GM12864 (cell line): ENCODE measurements at regions not wholly inside any gene's neighbourhood (a gene's known extent, or its start where the extent isn't known, plus 50 kb on each side); places are given as distances from the start of the nearest gene placed in this dataset.

ENCODE experiments used
- DNase-seq: peaks from one replicate; pipeline ENCODE4 v3.0.0-alpha.2; 2011; ENCODE audit warnings: low read depth
- H3K4me3 ChIP-seq: 2 replicates; pipeline ENCODE4 v1.5.1; 2011; ENCODE audit warnings: mild to moderate bottlenecking, low read depth, low read length, control low read depth
- TF ChIP-seq, protein P1 (sequence below): IDR thresholded peaks from 2 replicates; pipeline ENCODE4 v1.5.1; 2011; ENCODE audit warnings: low read depth, mild to moderate bottlenecking, moderate library complexity, low read length, control low read depth, inconsistent platforms; ENCODE audit errors: missing control alignments

DNA sequence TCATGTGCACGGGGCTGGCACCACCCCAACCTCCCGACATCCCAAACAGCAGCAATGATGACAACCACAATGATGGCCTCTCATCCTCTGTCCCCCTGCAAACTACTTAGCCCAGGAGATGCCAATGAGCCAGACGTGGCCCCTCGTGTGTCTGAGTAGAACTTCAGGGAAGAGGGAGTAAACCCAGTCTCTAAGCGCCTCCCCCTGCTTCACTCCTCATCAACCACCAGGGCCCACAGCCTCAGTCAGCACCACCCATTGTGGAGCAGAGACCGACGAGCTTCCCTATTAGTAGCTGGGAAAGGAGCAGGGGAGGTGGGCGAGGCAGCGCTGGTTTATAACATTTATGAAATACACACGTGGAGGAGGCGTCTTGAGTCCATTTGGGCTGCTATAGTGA lies 182.7 kb upstream of the SFSWAP start:
- DNase-seq: no peak
- no peak overlapping the region for H3K4me3 ChIP-seq
- TF ChIP-seq, protein P1, sequence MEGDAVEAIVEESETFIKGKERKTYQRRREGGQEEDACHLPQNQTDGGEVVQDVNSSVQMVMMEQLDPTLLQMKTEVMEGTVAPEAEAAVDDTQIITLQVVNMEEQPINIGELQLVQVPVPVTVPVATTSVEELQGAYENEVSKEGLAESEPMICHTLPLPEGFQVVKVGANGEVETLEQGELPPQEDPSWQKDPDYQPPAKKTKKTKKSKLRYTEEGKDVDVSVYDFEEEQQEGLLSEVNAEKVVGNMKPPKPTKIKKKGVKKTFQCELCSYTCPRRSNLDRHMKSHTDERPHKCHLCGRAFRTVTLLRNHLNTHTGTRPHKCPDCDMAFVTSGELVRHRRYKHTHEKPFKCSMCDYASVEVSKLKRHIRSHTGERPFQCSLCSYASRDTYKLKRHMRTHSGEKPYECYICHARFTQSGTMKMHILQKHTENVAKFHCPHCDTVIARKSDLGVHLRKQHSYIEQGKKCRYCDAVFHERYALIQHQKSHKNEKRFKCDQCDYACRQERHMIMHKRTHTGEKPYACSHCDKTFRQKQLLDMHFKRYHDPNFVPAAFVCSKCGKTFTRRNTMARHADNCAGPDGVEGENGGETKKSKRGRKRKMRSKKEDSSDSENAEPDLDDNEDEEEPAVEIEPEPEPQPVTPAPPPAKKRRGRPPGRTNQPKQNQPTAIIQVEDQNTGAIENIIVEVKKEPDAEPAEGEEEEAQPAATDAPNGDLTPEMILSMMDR: no peak

- DNase-seq: no peak
- H3K4me3 ChIP-seq: no peak overlapping the region
- TF ChIP-seq, protein P1: no peak
Measured at GRCh38 chr12:131528667-131529066, 182.2 kb upstream of the SFSWAP start.

DNA sequence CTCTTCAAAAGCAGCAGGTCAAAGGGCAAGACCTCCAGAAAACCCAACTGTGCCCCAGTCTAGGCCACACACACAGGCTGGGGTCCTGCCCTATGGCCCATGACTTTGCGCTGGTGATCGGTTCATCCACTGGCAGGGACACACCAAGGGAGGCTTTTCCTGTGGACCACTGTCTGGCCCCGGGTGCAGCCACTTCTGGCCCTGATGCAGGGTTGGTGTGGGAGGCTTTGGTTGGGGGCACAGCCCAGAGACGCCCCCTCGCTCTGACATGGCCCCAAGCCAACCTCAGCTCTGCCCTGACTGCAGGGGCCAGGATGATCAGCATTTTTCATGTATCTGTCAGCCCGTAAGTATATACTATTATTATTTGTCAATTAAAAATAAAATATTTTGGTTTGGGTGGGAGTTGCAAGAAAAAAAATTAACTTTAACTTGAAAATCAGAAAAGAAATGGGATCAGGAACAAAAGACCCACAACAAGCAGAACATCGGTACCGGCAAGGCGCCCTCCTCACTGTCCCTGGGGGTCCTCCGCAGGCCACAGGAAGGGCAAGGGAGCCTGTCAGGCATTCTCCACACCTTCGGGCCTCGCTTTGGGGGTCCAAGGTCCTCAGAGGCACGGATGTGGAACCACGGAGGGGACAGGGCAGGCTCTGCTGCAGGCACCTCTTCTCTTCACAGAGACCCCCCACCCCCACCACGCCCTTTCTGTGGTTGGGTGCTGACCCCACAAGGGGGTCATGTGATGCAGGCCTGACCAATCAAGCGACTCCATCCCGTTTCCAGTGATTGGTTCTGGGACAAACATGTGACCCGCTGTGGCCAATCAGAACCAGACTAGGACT lies 181.5 kb upstream of the SFSWAP start:
- H3K4me3 ChIP-seq: no peak overlapping the region
- TF ChIP-seq, protein P1: no peak
- no peak for DNase-seq

DNA sequence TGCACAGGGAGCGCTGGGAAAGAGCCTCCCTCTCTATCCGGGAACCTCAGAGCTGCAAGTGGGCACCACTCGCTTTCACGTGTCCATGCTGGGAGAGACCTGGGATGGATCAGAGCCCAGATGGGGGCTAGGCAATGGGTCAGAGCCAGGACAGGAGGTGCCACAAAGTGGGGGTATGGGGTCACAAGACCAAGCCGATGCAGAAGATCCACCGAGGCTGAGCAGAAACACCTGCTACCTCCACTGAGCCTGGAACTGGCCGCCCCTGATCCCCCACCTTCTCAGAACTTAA lies 180.9 kb upstream of the SFSWAP start:
- DNase-seq: no peak
- no peak overlapping the region for H3K4me3 ChIP-seq
- TF ChIP-seq, protein P1: no peak

- TF ChIP-seq, protein P1: no peak
- no peak for DNase-seq
- no peak overlapping the region for H3K4me3 ChIP-seq
Measured at GRCh38 chr12:131530422-131530821, 180.5 kb upstream of the SFSWAP start.

DNA sequence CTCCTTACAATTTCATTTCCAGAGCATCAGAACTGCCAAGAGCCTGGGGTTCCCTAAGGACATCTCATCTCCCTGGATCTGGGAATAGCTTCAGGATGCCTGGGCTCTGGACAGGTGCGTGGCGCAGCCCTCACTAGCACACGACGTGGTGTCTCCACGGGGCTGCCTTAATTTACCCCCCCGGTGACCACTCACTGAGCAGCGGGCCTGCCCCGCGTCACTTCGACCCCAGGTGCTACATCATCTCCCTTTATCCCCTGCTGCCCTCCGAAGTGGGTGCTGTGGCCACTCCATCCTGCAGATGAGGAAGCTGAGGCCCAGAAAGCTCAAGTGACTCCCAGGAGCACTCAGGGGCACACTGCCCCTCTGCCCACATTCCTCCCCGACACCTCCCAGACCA lies 177.8 kb upstream of the SFSWAP start:
- no peak overlapping the region for H3K4me3 ChIP-seq
- no peak for DNase-seq
- TF ChIP-seq, protein P1: no peak

DNA sequence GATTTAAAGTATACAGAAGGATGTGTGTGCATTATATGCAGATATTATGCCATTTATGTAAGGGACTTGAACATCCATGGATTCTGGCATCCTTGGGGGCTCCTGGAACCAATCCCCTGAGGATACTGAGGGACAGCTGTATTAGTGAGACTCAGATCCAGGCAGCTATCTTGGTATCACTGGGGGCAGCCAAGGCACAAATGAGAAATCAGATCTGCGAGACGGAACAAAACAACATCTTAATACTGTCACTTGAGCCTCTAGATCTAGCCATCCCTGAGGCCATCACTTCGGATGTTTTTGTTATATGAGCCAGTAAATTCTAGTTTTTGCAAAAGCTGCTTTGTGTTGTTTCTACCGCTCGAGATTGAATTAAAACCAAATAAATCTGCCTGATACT lies 175.1 kb upstream of the SFSWAP start:
- no peak overlapping the region for H3K4me3 ChIP-seq
- TF ChIP-seq, protein P1: no peak
- DNase-seq: no peak
